ENCODE measurements at regions not wholly inside any gene's neighbourhood (a gene's known extent, or its start where the extent isn't known, plus 50 kb on each side); places are given as distances from the start of the nearest gene placed in this dataset.

DNA sequence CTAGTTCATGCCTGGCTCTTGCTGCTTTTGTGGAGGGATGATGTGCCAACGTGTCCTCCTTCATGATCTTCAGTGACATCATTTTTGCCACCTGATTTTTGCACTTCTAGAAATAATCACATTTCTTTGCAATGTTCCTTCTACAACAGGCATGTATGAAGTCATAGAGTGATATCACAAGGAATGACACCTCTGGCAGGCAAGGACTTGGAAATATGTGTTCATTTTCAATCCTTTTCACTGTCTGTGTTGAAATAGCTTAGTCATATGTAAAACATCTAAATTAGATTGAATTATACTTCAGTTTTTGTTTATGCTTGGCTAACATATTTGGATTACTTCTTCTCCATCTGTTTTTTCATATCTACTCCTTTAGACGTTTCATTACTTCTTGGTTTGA lies 221.2 kb upstream of the STK26 start:
- H3K9ac ChIP-seq (ENCODE audit: low read depth, low read length): no peak overlapping the region
- H3K4me1 ChIP-seq (ENCODE audit: control insufficient read depth, insufficient read depth, low read length): no peaks in the 10 kb centered on the region
- peaks cover 75% of the 10 kb centered on the region for H3K36me3 ChIP-seq (ENCODE audit: control insufficient read depth, insufficient read depth, low read length)
- no peak overlapping the region for H3K27ac ChIP-seq (ENCODE audit: low read depth, low read length)
- H3K9me3 ChIP-seq (ENCODE audit: control insufficient read depth, insufficient read depth, low read length): no peaks in the 10 kb centered on the region
- H3K27me3 ChIP-seq (ENCODE audit: control insufficient read depth, insufficient read depth, low read length): no peaks in the 10 kb centered on the region
- no peak overlapping the region for H3K4me3 ChIP-seq (ENCODE audit: low read depth, low read length)

DNA sequence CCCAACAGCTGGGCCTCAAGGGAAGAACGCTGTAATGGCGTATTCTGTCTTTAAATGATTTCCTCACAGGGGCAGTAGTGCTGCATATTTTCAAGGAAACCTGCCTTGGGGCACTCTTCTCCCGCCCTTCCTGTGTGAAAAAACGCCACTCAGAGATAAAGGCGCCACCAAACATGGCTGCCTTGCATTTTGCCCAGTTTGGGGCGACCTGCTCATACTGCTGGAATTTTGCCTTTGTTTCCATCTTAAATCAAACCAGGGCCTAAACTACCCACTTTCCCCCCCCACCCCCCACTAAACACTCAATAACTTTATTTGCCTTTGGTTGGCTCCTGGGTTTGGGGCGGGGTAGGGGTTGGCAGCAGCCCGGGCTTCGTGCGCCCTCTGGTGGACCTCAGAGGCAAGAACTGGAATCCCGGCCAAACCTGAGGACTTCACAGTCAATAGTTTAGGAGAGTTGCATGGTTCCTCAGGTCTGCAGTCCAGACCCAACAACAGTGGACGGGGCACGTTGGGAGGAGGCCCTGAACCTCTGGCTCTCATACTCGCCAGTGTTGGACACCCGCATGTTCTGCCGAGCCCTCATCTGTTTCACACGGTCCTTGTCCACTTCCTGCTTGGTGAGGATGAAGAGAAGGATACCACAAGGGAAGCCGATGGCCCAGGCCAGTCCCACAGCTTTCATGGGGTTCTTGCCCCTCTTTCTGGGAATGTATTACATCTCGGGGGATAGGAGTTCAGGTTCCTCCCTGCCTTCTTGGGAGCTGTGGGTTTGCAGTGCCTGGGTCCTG lies 220.1 kb upstream of the STK26 start:
- Histone ChIP-seq H3K4me3 (ENCODE audit: low read depth, low read length) (no peak overlapping the region), H3K27me3 (ENCODE audit: control insufficient read depth, insufficient read depth, low read length) (no peaks in the 10 kb centered on the region), H3K9me3 (ENCODE audit: control insufficient read depth, insufficient read depth, low read length) (no peaks in the 10 kb centered on the region), H3K9ac (ENCODE audit: low read depth, low read length) (no peak overlapping the region), H3K27ac (ENCODE audit: low read depth, low read length) (peak overlapping the region; percentile 38), H3K36me3 (ENCODE audit: control insufficient read depth, insufficient read depth, low read length) (peaks cover 72% of the 10 kb centered on the region), H3K4me1 (ENCODE audit: control insufficient read depth, insufficient read depth, low read length) (no peaks in the 10 kb centered on the region)

DNA sequence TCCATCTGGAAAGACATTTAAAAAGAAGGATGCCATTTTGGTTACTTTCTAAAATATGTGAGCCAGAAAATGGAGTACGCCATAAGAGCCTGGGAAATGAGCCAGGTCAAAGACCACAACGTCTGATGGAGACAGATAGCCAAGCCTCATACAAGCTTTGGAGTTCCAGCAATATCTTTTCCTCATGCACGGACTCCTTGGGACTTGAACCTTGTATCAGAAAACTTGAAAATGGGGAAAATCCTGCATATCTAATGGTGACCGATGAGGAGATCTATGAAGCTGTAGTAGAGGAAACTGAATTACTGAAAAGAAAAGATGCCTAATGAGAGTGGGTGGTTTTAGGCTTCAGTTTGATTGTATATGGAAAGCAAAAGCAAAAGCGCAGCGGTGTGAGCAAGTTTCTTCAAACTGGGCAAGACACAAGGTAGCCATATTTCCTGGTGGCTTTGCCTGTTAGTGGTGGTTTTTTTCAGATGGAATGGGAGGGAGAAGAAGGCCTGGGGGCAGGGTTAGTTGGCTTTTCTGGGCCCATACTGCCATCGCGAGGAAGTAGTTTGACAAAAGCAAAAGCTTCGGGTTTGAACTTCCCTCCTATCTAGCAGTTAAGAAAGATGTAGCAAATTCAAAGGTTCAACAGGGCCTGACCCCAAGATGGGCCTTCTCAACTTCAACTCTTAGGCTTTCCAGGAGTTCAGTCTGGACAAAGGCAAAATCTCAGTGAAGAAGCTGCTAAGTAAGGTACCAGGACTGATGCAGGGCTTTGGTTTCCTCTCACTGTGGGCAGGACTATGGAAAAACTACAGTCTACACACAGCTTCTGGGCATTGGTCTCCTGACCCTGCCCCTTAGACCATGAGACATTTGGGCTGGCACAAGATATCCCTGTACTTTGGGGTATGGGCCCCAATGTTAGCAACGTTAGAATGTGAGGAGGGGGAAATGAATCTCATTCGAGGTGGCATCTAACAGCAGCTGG lies 210.0 kb upstream of the STK26 start:
- Histone ChIP-seq H3K4me1 (ENCODE audit: control insufficient read depth, insufficient read depth, low read length) (no peaks in the 10 kb centered on the region), H3K9me3 (ENCODE audit: control insufficient read depth, insufficient read depth, low read length) (peaks cover 13% of the 10 kb centered on the region; the same call in 1 of the 2 replicates), H3K9ac (ENCODE audit: low read depth, low read length) (no peak overlapping the region), H3K4me3 (ENCODE audit: low read depth, low read length) (no peak overlapping the region), H3K27ac (ENCODE audit: low read depth, low read length) (no peak overlapping the region), H3K27me3 (ENCODE audit: control insufficient read depth, insufficient read depth, low read length) (no peaks in the 10 kb centered on the region), H3K36me3 (ENCODE audit: control insufficient read depth, insufficient read depth, low read length) (peaks cover 63% of the 10 kb centered on the region)

DNA sequence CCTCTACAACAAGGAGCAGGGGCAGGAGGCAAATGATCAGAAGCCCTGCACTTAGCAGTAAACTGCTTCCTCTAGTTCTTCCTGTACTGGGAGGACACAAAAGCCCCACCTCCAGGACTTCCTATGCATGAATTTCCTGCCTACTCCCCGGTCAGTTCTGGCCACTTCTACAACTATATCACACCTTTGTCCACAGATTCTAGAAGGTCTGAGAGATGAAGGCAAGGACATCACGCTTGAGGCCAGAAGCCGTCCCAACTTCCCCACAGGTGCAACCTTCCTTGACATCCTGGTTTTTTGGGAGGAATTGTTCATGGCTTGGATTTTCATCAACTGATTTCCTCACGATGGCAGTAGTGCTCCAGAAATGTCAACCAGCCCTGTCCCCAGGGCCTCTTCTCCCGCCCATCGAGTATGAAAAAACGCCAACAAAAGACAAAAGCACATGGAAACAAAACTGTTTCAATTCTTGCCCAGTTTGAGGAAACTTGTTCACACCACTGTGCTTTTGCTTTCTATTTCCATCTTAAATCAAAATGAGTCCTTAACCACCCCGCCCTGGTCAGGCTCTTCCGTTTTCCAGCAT lies 206.5 kb upstream of the STK26 start:
- Histone ChIP-seq H3K9me3 (ENCODE audit: control insufficient read depth, insufficient read depth, low read length) (peaks cover 21% of the 10 kb centered on the region), H3K9ac (ENCODE audit: low read depth, low read length) (no peak overlapping the region), H3K27me3 (ENCODE audit: control insufficient read depth, insufficient read depth, low read length) (no peaks in the 10 kb centered on the region), H3K4me3 (ENCODE audit: low read depth, low read length) (no peak overlapping the region), H3K27ac (ENCODE audit: low read depth, low read length) (no peak overlapping the region), H3K4me1 (ENCODE audit: control insufficient read depth, insufficient read depth, low read length) (no peaks in the 10 kb centered on the region), H3K36me3 (ENCODE audit: control insufficient read depth, insufficient read depth, low read length) (peaks cover 68% of the 10 kb centered on the region)

DNA sequence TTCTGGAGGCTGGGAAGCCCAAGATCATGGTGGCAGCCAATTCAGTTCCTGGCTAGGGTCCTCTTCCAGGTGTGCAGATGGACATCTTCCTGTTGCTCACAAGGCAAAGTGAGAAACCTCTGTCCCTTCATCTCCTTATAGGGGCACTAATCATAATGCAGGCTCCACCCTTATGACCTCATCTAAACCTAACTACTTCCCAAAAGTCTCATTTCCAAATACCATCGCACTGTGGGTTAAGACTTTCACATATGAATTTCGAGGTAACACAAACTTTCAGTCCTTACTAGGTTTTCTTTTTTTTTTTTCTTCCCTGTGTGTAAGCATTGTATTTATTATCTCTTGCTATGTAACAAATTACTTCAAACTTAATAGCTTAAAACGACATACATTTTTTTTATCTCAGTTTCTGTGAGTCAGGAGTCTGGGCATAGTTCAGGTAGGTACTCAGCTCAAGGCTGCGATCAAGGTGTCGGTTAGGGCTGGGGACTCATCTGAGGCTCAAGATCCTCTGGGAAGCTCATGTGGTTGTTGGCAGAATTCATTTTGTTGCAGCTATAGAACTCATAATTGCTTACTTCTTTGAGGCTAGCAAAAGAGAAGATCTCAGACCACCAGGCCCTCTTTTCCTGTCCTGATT lies 204.7 kb upstream of the STK26 start:
- Histone ChIP-seq H3K27ac (ENCODE audit: low read depth, low read length) (no peak overlapping the region), H3K36me3 (ENCODE audit: control insufficient read depth, insufficient read depth, low read length) (peaks cover 80% of the 10 kb centered on the region), H3K27me3 (ENCODE audit: control insufficient read depth, insufficient read depth, low read length) (no peaks in the 10 kb centered on the region), H3K9ac (ENCODE audit: low read depth, low read length) (no peak overlapping the region), H3K4me1 (ENCODE audit: control insufficient read depth, insufficient read depth, low read length) (no peaks in the 10 kb centered on the region), H3K9me3 (ENCODE audit: control insufficient read depth, insufficient read depth, low read length) (peaks cover 21% of the 10 kb centered on the region), H3K4me3 (ENCODE audit: low read depth, low read length) (no peak overlapping the region)

DNA sequence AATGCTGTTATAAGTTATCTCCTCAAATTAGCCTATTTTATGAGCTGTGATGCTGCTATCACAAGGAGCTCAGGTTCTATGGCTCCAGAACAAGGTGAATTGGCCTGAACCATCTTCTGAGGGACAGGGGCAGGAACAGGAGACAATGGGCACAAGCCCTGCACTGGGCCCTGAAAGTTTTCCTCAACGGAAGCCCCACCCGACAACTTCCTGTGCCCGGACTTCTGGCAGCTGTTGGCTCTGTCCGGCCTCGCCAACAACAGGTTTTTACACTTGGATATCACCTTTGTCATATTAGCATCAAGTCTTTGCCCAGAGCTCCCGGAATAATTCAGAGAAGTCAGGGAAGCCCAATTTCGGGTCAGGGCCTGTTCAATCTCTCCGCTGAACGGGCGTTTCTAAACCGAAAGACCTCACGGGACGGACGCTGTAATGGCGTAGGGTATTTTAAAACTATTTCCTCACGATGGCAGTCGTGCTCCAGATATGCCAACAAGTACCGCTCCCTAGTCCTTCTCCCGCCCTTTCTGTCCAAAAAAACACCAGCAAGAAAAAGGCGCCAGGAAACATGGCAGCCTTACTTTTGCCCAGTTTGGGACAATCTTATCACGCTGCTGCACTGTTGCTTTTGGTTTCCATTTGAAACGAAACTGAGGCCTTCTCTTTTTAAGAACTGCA lies 201.0 kb upstream of the STK26 start:
- H3K27ac ChIP-seq (ENCODE audit: low read depth, low read length): no peak overlapping the region
- no peak overlapping the region for H3K9ac ChIP-seq (ENCODE audit: low read depth, low read length)
- peaks cover 15% of the 10 kb centered on the region for H3K9me3 ChIP-seq (ENCODE audit: control insufficient read depth, insufficient read depth, low read length)
- peaks cover 9% of the 10 kb centered on the region for H3K4me1 ChIP-seq (ENCODE audit: control insufficient read depth, insufficient read depth, low read length)
- H3K4me3 ChIP-seq (ENCODE audit: low read depth, low read length): no peak overlapping the region
- H3K36me3 ChIP-seq (ENCODE audit: control insufficient read depth, insufficient read depth, low read length): peaks cover 97% of the 10 kb centered on the region
- H3K27me3 ChIP-seq (ENCODE audit: control insufficient read depth, insufficient read depth, low read length): no peaks in the 10 kb centered on the region

DNA sequence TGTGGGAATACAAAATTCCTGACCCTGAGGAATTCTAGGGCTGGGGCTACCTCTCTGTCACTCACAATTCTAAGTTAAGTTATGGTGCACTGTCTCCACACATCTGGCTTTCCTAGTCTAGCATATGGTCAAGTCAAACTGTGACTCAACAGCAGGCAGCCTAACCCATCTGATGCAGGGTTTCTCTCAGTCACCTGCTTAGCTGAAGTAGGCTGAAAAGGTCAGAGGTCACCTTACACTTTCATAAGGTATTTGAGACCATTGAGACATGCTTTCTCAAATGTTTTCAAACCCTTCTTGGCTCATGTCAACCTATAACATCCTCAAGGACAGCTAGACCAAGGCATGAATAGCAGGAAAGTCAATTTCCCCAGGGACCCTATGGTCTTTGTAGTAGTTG lies 196.5 kb upstream of the STK26 start:
- Histone ChIP-seq H3K27ac (ENCODE audit: low read depth, low read length) (no peak overlapping the region), H3K9me3 (ENCODE audit: control insufficient read depth, insufficient read depth, low read length) (no peaks in the 10 kb centered on the region), H3K36me3 (ENCODE audit: control insufficient read depth, insufficient read depth, low read length) (peaks cover 62% of the 10 kb centered on the region), H3K4me3 (ENCODE audit: low read depth, low read length) (peak overlapping the region; percentile 94), H3K4me1 (ENCODE audit: control insufficient read depth, insufficient read depth, low read length) (peaks cover 22% of the 10 kb centered on the region), H3K9ac (ENCODE audit: low read depth, low read length) (no peak overlapping the region), H3K27me3 (ENCODE audit: control insufficient read depth, insufficient read depth, low read length) (no peaks in the 10 kb centered on the region)

DNA sequence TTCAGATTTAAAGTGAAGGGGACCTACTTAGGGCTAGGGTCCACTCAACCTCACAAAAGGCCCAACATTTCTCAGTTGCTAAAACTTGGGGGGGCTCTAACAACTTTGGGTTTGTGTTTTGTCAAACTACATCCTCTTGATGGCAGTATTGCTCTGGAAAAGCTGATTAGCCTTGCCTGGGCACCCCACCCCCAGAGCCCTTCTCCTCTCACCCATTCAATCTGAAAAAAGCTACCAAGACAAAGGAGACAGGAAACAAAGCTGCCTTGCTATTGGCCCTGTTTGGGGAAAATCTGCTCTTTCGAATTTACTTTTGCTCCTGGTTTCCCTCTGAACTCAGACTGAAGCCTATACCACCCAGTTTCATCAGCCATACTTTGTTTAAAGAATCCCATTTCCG lies 195.2 kb upstream of the STK26 start:
- Histone ChIP-seq H3K27ac (ENCODE audit: low read depth, low read length) (peak overlapping the region; percentile 83), H3K36me3 (ENCODE audit: control insufficient read depth, insufficient read depth, low read length) (peaks cover 48% of the 10 kb centered on the region), H3K9ac (ENCODE audit: low read depth, low read length) (peak overlapping the region; percentile 92), H3K4me3 (ENCODE audit: low read depth, low read length) (peak overlapping the region; percentile 94), H3K4me1 (ENCODE audit: control insufficient read depth, insufficient read depth, low read length) (peaks cover 32% of the 10 kb centered on the region), H3K9me3 (ENCODE audit: control insufficient read depth, insufficient read depth, low read length) (no peaks in the 10 kb centered on the region), H3K27me3 (ENCODE audit: control insufficient read depth, insufficient read depth, low read length) (no peaks in the 10 kb centered on the region)

DNA sequence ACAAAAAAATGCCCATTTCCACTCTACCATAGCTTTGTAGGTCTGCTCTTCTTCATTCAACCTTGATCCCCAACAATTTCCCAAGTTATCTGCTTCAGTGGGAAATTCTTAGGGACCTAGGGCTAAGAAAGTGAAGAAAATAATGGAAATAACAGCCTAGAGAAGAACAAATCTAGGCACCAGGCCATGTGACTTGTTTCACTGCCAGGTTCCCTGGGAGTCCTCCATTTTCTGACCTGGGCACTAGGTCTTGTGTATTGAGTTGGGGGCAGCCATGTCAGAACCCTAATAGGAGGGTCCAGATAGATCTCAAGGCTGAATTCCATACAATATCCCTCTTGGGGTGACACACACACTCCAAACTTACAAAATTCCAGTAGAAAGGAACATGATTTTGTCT lies 194.6 kb upstream of the STK26 start:
- no peaks in the 10 kb centered on the region for H3K27me3 ChIP-seq (ENCODE audit: control insufficient read depth, insufficient read depth, low read length)
- peak overlapping the region; percentile 92 for H3K9ac ChIP-seq (ENCODE audit: low read depth, low read length)
- peak overlapping the region; percentile 94 for H3K4me3 ChIP-seq (ENCODE audit: low read depth, low read length)
- H3K4me1 ChIP-seq (ENCODE audit: control insufficient read depth, insufficient read depth, low read length): peaks cover 32% of the 10 kb centered on the region
- H3K36me3 ChIP-seq (ENCODE audit: control insufficient read depth, insufficient read depth, low read length): peaks cover 43% of the 10 kb centered on the region
- H3K27ac ChIP-seq (ENCODE audit: low read depth, low read length): peak overlapping the region; percentile 83
- H3K9me3 ChIP-seq (ENCODE audit: control insufficient read depth, insufficient read depth, low read length): no peaks in the 10 kb centered on the region
